NOMO-1 treated with dmso at 0.1 percent for 144 hours (cell line): ENCODE measurements at regions not wholly inside any gene's neighbourhood (a gene's known extent, or its start where the extent isn't known, plus 50 kb on each side); places are given as distances from the start of the nearest gene placed in this dataset.

Experiments used
- DNase-seq: peaks from one replicate; lab custom pipeline; 2025; ENCODE audit not compliant: unreplicated experiment; lab: John Stamatoyannopoulos, UW

- peak; percentile 47 for DNase-seq
Measured at GRCh38 chr14:75370416-75371205, 57.2 kb upstream of the JDP2 start.

GRCh38 chr14:75371297-75371696 lies 56.5 kb upstream of the JDP2 start:
- DNase-seq, result no peak

DNA sequence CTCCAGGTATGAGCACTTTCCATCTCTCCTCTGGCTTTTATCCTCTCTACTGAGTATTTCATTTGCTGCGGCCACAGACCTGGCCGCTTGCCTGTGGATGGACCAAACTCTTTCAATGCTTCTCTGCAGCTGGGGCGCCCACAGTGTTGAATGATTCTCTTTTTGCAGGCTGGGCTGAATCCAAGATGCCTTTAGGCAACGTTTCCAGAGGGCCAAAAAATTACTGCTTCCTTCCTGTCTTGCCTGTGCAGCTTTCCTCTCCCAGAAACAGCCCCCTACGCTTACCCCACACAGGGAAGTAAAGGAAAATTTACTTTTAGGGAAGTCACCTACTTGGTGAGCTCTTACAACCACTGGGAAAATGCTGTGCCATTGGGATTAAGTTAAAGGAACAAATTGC lies 55.6 kb upstream of the JDP2 start:
- no peak for DNase-seq

DNA sequence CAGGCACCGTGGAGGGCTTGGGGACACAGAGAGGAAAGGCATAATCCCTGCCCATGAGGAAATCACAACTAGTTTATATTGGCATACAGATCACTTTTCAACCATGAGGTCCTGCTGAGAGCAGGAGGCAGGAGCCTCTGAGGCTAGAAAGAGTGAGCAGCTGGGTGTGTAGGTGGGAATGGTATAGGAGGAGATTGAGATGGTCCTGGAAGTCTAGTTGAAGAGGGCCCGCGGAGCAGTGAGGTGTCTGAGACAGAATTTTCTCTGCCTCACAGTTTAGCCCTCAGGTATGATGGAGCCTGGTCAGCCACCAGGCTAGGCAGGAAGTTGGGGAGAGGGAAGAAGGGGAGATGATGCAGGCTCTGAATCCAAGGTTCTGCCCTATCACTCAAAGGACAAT lies 54.7 kb upstream of the JDP2 start:
- no peak for DNase-seq

DNA sequence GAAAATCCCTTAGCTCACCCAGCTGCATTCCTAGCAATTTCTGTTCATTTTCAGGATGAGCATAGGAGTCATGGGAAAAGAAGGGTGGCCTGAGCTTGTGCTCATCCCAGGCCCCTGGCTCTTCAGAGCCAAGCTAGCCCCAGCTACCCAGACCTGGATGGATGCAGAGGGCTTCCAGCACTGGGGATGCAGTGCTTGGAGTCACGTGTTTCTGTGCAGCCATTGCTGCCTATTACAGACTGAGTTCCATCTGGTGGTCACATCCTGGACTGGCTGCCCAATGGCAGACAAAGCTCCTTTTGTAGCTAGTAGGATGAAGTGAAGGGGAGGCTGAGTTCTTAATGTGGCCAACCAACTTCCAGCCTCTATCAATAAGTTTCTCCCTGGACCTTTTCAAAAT lies 54.2 kb upstream of the JDP2 start:
- no peak for DNase-seq

GRCh38 chr14:75374911-75375310 lies 52.9 kb upstream of the JDP2 start:
- no peak for DNase-seq

- DNase-seq, result no peak
Measured at GRCh38 chr14:75375983-75376382, 51.8 kb upstream of the JDP2 start.
